Cerebellar nuclear complex (tissue), 1 donor: ENCODE measurements at regions not wholly inside any gene's neighbourhood (a gene's known extent, or its start where the extent isn't known, plus 50 kb on each side); places are given as distances from the start of the nearest gene placed in this dataset.
"Not testable (repeated sequence)": the region's sequence is repeated elsewhere in the genome, so short reads cannot be mapped to it uniquely, and the experiment has no call there.

Experiments used
- DNase-seq, 2 experiments: peaks; one replicate each; lab custom pipeline; 2025; lab: John Stamatoyannopoulos, UW

DNA sequence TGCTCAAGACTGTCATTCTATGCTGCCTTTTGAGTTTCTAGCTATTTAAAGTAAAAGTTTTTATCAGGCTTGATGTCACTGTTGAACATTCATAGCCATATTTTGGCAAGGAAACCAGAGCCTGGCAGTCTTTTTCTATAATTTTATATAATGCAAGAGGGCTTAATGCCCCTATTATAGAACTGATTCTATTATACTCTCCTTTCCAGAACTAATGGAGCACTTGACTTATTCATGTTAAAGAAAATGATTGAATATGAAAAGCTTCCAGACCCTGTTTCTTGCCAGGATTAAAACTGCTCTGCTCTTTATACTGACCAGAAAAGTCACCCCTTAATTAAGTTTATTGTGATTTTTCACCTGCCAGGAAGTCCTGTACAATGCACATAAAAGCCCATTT is 337.6 kb upstream of the CHRM2 start:
- DNase-seq, result no peak

DNA sequence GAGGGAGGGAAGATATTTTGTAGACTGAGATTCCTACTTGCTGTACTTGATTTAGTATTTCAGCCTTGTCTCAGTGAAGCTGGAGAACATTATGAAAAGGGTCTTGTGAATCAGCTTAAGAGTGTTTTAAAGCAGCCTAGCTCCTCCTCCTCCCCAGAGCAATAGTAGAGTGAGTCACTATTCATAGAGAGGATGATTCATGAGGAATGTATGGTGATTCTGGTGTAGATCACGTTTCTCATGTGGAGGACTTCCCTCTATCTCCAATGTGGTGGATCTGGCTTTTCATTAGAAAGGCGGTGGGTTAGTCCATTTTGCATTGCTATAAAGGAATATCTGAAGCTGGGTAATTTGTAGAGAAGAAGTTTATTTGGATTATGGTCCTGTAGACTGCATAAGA is 340.1 kb upstream of the CHRM2 start:
- no peak for DNase-seq

DNA sequence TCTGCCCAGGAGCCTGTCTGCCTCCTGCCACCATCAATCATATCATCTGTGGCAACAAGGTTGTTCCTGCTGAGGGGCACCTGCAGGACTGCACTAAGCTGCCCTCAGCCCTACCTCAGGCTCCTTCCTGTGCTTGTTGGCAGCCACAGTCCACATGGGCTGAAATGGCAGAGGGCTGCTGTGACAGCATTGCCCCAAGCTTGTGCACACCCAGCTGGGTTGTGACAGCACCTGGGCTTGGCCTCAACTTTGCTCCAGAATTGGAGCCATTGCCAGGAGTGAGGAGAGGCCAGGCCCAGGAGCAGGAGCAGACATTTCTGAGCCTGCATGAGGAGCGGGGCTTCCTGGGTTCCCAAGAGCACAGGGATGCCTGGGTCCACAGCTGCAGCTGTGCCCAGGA is 340.9 kb upstream of the CHRM2 start:
- no peak for DNase-seq

DNA sequence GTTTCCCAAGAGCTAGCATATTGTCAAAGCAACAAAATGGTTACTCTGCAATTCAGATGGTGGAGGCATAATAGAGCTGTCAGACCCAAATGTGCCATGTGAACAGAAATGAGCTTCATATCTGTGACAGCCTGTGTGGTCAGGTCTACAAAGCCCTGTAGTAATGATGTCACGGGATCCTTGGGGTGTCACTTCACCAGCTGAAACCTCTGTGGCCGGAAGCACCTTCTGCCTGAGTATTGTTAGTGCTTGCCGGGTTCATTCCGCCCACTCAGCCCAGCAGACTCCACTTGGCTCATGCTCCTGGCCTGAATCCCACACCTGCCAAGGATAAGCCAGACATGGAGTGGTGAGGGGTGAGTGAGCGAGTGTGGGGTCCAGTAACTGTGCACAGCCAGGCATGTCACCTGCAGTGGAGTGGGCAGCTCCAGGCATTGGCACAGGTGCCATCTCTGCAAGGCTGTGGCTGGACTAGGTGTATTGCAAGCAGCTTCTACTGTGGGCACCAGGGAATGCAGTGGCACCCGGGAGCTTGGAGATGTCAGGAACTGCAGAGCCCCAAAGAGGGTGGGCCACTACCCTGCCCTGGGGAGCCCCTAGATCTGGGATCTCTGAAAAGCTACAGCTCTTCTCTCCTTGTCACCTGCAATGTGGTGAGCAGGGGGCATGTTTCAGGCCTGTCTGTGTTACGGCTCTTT is 341.9 kb upstream of the CHRM2 start:
- no peak for DNase-seq

DNA sequence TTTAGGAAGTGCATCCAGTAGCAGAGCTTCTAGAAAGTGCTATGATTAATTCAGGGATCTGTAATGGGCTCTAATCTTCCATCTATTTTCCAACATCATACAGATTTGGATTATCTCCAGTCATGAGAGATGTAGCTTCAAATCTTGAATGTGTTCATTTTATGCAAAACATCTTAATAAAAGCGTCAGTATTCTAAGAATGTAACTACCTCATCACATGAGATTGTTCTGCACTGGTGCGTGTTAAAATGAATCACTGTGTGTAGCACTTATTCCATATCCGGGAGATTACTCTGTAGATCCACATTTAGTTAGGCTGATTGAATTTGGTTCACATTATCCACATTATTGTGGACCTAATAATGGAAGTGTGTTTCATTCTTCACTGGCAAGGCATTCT is 344.9 kb upstream of the CHRM2 start:
- DNase-seq, result no peak

DNA sequence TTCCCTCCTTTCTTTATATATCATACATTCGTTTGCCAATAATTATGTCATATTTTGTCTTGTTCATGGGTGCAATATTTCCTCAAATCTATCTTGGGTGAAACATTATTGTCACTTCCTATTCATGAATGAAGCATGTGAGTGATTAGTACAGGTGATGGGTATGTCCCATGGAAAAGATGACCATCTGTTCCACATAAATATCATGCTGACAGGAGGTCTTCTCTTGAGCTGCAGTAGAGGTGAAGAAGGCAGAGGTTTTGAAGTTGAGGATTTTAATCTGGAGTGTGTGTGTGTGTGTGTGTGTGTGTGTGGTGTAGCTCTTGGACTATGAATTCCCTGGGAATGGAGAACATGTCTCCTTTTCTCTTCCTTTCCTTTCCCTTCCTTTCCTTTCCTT is 350.5 kb upstream of the CHRM2 start:
- no peak for DNase-seq

DNA sequence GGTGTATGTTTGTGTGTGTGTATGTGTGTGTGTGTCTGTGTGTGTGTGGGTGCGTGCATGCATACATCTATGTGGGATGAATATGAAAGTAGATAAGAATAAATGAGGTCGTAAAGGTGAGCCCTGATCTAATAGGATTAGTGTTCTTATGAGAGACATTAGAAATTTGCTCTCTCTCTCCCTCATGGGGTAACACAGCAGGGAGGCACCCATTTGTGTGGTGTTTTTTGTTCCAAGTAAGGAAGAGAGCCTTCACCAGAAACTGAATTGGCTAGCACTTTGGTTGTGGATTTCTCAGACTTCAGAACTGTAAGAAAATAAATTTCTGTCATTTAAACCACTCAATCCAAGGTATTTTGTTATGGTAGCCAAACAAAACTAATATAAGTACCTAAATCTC is 353.7 kb upstream of the CHRM2 start:
- no peak for DNase-seq

DNA sequence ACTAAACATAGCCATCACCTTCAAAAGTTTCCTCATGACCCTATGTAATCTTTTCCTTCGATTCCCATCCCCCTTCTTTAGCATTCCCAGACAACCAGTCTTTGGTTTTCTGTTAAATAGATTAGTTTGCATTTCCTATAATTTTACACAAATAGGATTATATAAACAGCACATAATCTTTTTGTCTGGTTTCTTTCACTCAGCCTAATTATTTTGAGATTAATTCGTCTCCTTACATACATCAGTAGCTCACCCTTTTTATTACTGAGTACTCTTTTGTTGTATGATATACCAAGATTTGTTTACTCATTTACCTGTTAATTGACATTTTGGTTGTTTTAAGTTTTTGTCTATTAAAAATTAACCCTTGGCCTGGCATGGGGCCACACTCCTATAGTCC is 354.7 kb upstream of the CHRM2 start:
- no peak for DNase-seq

DNA sequence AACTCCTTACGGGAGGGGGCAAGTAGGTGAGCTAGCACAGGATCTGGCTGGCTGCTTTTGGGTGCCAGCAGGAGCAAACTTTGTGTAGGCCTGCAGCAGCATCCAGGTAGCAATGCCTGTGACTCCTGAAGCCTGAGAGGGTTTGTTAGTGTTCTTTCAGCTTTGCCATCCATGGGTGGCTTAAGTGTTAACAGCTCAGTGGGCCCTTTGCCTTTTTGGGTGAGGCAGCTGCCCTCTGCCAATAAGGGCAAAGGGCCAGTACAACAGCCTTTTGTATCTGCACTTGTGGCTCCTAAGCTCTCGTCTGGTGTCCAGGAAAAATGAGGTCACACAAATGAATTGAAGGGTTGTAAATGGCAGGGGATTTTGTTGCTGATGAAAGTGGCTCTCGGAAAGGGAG is 359.0 kb upstream of the CHRM2 start:
- DNase-seq, result no peak

DNA sequence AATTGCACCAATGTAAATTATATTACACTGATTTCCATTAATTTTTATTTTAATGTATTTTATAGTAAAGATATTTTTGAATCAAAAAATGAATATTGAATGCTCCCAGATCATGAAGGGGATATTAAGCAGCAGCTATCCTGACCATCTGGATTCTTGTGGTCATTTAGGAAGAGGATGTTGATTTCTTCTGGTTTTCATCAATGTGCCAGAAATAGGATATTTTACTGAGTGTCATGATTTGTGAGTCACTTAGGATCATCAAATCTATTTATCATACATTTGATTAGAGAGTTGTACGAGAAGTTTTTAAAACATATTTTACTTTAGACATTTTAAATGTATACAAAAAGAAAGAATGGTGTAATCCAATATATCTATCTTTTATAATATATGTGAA is 366.3 kb upstream of the CHRM2 start:
- DNase-seq, result no peak

DNA sequence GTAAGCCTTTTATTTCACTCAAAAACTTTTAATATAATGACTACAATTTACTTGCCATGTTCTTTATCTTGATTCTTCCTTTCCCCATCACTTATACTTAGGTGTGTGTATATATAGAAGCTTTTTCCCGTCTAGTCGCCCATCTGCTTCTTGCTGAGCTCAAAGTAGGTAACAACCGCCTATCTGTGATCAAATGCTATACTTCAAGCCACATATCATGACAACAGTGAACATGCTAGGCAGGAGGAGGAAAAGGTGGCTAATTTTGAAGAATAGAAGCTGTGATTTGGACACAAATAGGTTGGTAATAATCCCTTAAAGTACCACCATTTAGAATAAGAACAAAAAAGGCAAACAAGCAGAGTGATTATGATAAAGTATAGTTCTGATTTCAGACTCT is 367.3 kb upstream of the CHRM2 start:
- no peak for DNase-seq

DNA sequence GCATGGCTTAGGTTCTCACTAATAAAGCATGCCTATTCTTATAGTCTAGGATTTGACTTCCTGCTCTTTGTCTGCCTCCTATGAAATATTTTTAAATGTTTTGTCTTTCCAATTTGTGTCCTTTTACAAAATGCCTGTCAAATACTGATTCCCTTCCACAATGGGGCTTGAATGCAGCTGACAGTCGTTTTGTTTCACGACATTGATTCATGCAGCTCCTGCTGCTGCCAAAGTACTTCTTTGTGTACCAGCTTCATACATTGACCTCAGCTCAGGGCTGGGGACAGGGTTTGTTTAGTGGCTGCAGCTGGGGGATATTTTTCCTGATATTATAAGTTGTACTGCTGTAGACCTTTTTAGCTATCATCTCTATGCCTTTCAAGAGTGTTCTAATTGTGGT is 371.9 kb upstream of the CHRM2 start:
- no peak for DNase-seq

DNA sequence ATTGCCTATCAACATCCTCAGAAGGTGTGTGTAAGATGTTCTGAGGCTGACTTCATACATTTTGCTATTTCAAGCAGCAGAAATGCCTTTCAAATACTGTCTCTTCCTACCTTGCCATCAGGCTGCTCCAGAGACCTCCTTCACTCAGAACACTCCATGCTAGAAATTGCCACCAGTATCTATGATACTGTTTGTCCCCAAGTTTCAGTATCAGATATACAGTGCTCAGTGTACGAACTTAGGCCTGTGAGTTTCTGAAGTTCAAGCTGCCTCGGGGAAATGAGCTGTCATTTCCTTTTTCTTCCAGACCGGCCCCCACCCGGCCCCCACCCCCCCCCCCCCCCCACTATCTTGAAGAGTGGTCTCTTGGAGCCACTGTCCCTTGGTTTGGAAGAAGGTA is 373.4 kb upstream of the CHRM2 start:
- DNase-seq, result no peak

DNA sequence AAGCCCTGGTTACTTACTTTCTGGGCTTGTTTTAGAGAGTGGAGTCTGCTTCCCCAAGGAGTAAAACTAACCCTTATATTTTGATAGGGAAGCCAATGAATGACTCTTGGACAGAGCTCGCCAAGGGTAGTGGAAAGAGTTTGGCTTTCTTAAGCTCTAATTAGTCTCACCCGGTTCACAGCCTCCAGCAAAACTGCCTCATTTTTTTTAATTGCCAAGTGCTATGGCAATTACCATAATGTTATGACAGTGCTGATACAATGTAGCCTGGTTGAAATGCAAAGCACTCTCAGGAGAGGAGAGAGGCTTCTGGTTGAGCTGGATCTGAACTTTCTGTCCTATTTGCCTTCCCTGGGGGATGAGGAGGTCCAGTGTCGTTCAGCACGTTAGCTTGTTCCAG is 376.1 kb upstream of the CHRM2 start:
- DNase-seq, result no peak

DNA sequence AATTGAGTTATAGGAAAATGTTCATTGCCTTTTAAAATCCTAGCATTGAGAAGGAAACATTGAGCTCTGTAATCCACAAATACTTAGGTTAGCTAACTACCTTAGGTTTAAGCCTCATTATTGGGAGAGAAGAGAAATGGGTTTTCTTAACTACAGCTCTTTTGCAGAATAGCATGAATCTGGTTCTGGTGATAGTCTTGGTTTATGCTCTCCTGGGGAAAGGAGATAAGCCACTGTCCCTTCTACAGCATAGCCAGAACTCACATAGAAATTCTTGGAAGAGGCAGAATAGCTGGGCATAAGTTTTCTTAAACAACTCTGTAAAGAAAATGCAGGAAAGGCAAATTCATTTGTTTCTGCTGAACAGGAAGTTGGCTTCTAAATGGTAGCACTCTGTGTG is 378.6 kb upstream of the CHRM2 start:
- no peak for DNase-seq

DNA sequence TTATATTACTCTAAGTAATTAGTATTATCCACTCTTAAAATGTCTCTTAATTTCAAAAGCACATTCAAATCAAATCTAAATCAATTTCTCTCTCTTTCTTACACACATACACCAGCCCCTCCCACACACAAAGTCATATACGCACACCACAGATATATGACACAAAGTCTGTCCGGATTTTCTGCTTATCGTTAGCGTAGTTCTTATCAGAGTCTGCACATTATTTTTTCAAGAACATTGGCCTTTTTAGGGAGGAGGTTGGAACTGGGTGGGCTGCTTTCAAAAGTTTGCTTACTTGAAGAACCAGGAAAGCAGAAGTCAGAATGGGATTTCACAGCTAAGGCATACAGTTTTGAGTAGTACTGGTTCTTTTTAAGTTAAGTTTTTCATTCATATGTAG is 387.6 kb upstream of the CHRM2 start:
- no peak for DNase-seq

DNA sequence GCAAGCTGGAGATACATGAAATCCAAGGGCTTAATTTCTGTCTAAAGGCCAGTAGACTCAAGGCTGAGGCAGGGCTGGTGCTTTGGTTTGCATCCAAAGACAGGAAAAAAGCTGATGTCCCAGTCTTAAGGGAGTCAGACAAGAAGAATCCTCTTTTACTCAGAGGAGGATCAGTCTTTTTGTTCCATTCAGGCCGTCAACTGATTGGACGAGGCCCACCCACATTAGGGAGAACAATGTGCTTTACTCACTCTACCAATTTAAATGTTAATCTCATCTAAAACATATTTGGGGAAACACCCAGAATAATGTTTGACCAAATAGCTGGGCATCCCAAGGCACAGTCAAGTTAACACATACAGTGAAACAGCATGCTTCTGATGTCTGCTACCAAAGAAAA is 388.5 kb upstream of the CHRM2 start:
- DNase-seq, result no peak

DNA sequence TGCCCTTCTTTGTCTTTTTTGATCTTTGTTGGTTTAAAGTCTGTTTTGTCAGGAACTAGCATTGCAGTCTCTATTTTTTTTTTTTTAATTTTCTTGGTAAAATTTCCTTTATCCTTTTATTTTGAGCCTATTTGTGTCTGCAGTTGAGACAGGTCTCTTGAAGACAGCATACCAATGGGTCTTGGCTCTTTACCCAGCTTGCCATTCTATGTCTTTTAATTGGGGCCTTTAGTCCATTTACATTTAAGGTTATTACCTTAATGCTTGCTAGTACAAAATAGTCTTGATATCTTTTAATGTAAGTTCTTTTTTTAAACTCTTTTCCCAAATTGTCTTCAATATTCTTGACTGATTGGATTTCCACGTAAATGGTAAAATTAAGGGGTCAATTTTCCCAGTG is 398.3 kb upstream of the CHRM2 start:
- DNase-seq, result no peak

DNA sequence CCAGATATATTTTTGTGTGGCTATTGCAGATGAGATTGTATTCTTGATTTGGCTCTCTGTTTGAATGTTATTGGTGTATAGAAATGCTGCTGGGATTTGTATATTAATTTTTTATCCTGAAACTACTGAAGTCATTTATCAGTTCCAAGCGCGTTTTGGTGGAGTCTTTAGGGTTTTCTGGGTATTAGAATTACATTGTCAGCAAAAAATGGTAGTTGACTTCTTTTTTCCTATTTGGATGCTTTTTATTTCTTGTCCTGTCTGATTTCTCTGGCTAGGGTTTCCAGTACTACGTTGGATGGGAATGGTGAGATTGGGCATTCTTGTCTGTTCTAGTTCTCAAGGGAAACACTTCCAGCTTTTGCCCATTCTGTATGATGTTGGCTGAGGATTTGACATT is 415.5 kb upstream of the CHRM2 start:
- DNase-seq, result no peak

DNA sequence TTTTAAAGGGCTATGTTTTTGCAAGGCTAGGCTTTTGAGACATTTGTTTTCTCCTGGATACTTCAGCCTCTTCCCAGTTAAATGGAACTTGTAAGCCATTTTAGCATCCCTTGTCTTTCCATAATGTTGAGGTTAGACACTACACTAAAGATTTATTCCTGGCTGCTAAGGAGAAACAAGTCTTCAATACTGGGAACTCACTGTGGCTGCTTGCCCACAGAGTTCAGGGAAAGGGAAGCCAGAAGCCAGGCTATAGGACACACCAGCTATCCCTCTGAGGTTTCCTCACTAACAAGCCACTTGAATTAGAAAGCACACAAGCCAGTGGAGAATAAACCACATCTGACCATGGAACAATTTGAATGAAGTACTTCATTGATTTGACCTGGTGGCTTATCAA is 421.7 kb upstream of the CHRM2 start:
- DNase-seq, result no peak

DNA sequence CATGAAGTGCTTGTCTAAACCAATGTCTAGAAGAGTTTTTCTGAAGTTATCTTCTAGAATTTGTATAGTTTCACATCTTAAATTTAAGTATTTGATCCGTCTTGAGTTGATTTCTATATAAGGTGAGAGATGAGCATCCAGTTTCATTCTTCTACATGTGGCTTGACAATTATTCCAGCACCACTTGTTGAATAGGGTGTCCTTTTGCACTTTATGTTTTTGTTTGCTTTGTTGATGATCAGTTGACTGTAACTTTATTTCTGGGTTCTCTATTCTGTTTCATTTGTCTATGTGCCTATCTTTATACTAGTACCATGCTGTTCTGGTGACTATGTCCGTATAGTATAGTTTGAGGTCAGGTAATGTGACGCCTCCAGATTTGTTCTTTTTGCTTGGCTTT is 426.6 kb upstream of the CHRM2 start:
- DNase-seq, result no peak

DNA sequence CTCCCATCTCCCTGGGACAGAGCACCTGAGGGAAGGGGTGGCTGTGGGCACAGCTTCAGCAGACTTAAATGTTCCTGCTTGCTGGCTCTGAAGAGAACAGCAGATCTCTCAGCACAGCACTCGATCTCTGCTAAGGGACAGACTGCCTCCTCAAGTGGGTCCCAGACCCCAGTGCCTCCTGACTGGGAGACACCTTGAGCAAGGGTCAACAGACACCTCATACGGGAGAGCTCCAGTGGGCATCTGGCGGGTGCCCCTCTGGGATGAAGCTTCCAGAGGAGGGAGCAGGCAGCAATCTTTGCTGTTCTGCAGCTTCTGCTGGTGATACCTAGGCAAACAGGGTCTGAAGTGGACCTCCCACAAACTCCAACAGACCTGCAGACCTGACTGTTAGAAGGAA is 436.7 kb upstream of the CHRM2 start:
- DNase-seq, result not testable (repeated sequence)

DNA sequence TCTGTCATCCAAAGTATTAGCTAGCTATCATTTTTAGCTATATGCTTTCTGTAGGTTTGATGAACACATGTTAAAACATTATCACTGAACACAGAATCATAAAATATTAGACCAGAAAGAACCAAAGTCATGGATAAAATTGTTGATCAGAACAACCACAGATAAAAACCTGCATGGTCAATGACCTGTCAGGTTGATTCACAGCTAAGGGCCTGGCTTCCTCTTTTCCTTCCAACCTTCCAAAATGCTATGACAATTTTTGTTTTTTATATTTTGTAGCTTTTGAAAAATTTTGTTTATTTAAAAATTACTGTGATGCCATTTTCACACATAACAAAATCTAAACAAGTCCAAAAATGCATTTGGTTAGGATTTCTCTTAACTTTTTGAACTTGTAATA is 444.4 kb upstream of the CHRM2 start:
- DNase-seq, result no peak

DNA sequence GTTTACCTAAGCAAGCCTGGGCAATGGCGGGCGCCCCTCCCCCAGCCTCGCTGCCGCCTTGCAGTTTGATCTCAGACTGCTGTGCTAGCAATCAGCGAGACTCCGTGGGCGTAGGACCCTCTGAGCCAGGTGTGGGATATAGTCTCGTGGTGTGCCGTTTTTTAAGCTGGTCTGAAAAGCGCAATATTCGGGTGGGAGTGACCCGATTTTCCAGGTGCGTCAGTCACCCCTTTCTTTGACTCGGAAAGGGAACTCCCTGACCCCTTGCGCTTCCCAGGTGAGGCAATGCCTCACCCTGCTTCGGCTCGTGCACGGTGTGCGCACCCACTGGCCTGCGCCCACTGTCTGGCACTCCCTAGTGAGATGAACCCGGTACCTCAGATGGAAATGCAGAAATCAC is 442.6 kb upstream of the MTPN start:
- DNase-seq, result not testable (repeated sequence)

DNA sequence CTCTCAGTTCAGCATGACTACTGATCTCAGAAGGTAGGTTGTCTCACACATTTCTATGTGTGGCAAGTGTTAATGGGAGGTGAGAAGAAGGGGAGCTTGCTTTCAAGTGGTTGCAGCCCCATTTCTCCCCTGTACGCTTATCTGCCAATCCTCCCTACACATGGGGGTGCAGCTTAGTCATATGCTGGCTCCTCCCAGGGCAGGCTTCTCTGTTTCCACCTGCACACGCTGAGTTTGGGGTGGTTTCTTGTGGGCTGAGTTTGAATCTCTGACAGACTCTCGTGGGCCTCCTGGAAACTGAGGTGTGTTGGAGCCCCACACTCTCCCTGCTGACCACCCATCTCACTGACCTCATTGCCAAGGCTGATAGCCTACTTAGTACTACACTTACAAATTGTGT is 435.8 kb upstream of the MTPN start:
- DNase-seq, result no peak
